ENCODE measurements at regions not wholly inside any gene's neighbourhood (a gene's known extent, or its start where the extent isn't known, plus 50 kb on each side); places are given as distances from the start of the nearest gene placed in this dataset.

DNA sequence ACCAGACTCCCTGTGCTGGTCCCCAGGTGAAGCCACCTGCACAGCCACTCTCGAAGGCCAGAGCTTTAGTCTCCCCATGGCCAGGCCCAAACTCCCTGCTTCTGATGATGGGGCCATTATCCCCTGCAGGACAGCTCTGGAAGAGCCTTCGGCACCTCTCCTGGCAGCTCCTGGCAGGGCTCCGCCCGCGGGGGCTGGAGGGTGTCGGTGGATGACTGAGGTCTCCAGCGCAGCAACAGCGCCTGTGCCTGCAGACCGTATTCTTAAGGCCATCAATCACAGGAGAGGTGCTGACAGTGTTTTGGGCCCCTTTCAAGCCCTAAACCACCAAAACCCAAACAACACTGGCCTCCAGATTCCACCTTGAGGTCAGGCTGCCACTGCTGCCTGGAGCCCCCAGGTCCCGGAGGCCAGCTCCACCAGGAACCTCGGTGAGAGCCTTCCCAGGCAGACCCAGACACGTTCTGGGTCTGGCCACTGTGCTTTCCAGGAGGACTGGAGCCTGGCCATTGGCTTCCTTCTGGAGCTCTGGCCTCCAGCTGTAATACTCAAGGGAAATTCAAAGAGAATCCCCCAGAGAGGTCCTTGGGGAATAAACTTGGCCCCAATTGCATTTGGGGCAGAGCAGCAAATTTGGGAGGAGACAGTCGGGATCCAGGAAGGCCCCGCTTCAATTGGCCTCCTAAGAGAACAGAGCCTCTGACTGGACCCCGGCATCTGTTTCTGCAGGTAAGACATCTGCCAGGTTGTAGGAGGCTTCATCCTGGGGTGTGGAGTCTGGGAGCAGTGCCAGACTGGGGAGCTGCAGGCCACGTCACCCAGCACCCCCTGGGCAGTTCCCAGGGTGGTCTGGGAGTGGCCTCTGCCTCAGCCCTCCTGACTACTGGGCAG is 210.6 kb upstream of the RTL1 start:
- TF ChIP-seq, protein P1, sequence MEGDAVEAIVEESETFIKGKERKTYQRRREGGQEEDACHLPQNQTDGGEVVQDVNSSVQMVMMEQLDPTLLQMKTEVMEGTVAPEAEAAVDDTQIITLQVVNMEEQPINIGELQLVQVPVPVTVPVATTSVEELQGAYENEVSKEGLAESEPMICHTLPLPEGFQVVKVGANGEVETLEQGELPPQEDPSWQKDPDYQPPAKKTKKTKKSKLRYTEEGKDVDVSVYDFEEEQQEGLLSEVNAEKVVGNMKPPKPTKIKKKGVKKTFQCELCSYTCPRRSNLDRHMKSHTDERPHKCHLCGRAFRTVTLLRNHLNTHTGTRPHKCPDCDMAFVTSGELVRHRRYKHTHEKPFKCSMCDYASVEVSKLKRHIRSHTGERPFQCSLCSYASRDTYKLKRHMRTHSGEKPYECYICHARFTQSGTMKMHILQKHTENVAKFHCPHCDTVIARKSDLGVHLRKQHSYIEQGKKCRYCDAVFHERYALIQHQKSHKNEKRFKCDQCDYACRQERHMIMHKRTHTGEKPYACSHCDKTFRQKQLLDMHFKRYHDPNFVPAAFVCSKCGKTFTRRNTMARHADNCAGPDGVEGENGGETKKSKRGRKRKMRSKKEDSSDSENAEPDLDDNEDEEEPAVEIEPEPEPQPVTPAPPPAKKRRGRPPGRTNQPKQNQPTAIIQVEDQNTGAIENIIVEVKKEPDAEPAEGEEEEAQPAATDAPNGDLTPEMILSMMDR (IDR thresholded peaks at IDR 0.05; ENCODE audit: extremely low read depth in 1 of 2, insufficient read depth in 1 of 2, low read depth in 1 of 2, low read length in 2 of 2), result no peak
- TF ChIP-seq, protein P2, sequence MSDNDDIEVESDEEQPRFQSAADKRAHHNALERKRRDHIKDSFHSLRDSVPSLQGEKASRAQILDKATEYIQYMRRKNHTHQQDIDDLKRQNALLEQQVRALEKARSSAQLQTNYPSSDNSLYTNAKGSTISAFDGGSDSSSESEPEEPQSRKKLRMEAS (IDR thresholded peaks at IDR 0.05; ENCODE audit: insufficient read depth, insufficient read length), result no peak
- no peak for TF ChIP-seq EZH2 (IDR thresholded peaks at IDR 0.05; ENCODE audit: borderline replicate concordance, low read depth, low read length, severe bottlenecking)

Measured in endothelial cell of umbilical vein (primary cell).